Ovary (tissue), 7 donors: ENCODE measurements at regions not wholly inside any gene's neighbourhood (a gene's known extent, or its start where the extent isn't known, plus 50 kb on each side); places are given as distances from the start of the nearest gene placed in this dataset.

Experiments
- DNase-seq, 5 donors: peaks; one replicate each; pipeline ENCODE4 v3.0.0-alpha.2; 2019 to 2020
- H3K27ac ChIP-seq, 2 donors: fragments of 200-600 bp; one replicate each; pipeline versions ENCODE4 v1.5.1 to v1.8.0; 2019 to 2022
- H3K27me3 ChIP-seq: fragments of 200-600 bp; one replicate; pipeline ENCODE4 v1.8.0; 2022
- H3K36me3 ChIP-seq: fragments of 200-600 bp; sonication (generic); one replicate; pipeline ENCODE4 v1.5.1; 2019
- H3K4me1 ChIP-seq: one replicate; pipeline ENCODE4 v1.8.1; 2013; ENCODE audit warnings: mild to moderate bottlenecking, moderate library complexity; ENCODE audit not compliant: insufficient read depth
- H3K4me3 ChIP-seq: fragments of 200-600 bp; sonication (generic); one replicate; pipeline ENCODE4 v1.5.1; 2017
- H3K9me3 ChIP-seq, 2 donors: fragments of 200-600 bp in 1 of 2; sonication (generic) in 1 of 2; one replicate each; pipeline versions ENCODE4 v1.5.1 to v1.8.1; 2013 to 2019; ENCODE audit warnings: mild to moderate bottlenecking in 1 of 2, moderate library complexity in 1 of 2
- EP300 ChIP-seq: sonication (generic); formaldehyde crosslinking; IDR thresholded peaks from one replicate; pipeline ENCODE4 v1.6.1; 2017; ENCODE audit warnings: antibody characterized with exemption
- POLR2A ChIP-seq: fragments of 450-650 bp; IDR thresholded peaks from one replicate; pipeline ENCODE4 v1.6.1; 2017; ENCODE audit warnings: antibody characterized with exemption, mild to moderate bottlenecking, moderate library complexity
- WGBS, 3 donors: extraction: QIAGEN DNeasy Blood & Tissue Kit in 1 of 3; methylation state at CpG; one replicate each; pipeline versions ENCODE4 v1.1.5 to v1.1.7; 2013 to 2017; 5-methylcytosine and 5-hydroxymethylcytosine counted together
- intact Hi-C, 4 donors: fragments of 100-400 bp; cut with DNase I; formaldehyde crosslinking; loops; one replicate each; pipeline versions ENCODE4 v1.11.0 to v1.15.1; 2022 to 2023
- TF ChIP-seq, protein P1 (sequence below), 3 donors: fragments of 450-650 bp in 2 of 3; fragments of 200-600 bp in 1 of 3; IDR thresholded peaks; one replicate each; pipeline versions ENCODE4 v1.5.1 to v1.8.0; 2016 to 2022; ENCODE audit warnings: antibody characterized with exemption in 3 of 3, mild to moderate bottlenecking in 1 of 3
- donor health status: DM: no; HTN: no; CAD: no; lungs with moderate emphysema.
- donor health status: DM: no; HTN: no; CAD: no.
- donor health status: Bipolar disorder and iron deficiency.
- donor health status: DM: no; HTN: no; CAD: no.
- donor health status: DM: yes; HTN: yes; CAD: no.

DNA sequence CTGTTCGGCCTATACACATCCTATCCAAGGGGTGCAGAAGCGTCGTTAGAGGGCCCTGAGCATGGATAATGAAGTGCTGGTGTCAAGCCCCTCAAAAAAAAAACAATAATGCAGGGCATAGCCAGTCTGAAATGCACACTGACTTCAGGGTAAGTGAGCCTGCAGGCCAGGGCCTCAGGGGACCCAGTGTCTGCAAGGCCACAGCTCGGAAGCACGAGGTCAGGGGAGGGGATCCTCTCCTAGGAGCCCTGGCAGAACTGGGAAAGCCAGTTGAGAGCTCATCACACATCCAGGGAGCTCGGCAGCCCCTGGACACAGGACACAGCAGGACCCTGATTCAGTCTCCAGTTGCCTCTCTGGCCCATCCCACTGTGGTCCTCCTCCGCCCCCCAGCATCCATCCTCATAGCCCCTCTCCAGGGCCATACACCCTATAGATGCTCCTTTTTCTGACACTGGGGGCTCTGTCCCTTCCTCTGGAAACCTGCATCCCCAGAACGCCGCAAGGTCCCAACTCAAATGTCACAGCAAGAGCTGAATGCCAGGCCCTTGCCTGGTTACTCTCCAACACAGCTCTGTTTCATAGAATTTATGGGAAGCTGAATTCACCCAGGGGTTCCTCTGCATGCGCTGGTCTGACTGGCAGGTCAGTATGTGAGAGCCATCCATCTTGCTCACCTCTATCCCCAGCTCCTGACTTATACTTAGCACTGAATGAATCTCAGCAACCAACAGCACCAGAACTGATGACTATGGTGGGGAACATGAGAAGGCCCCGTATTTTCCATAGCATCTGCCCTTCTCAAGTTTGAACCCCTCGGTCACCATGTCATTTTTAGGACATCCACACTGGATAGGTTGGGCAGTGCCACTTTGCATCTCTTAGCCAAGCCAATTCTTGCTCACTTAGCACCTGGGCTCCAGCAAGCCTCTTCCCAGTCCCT is 717.0 kb upstream of the IGFBP3 start:
- Histone ChIP-seq H3K9me3 (no peaks in the 10 kb centered on the region), H3K27me3 (no peaks in the 10 kb centered on the region), H3K27ac (no peak overlapping the region), H3K4me1 (peaks cover 1% of the 10 kb centered on the region), H3K4me3 (no peak overlapping the region), H3K36me3 (no peaks in the 10 kb centered on the region)
- intact Hi-C loops, result no loop called here
- no peak for DNase-seq
- TF ChIP-seq, protein P1, sequence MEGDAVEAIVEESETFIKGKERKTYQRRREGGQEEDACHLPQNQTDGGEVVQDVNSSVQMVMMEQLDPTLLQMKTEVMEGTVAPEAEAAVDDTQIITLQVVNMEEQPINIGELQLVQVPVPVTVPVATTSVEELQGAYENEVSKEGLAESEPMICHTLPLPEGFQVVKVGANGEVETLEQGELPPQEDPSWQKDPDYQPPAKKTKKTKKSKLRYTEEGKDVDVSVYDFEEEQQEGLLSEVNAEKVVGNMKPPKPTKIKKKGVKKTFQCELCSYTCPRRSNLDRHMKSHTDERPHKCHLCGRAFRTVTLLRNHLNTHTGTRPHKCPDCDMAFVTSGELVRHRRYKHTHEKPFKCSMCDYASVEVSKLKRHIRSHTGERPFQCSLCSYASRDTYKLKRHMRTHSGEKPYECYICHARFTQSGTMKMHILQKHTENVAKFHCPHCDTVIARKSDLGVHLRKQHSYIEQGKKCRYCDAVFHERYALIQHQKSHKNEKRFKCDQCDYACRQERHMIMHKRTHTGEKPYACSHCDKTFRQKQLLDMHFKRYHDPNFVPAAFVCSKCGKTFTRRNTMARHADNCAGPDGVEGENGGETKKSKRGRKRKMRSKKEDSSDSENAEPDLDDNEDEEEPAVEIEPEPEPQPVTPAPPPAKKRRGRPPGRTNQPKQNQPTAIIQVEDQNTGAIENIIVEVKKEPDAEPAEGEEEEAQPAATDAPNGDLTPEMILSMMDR (IDR thresholded peaks at IDR 0.05), result no peak
- no peak for TF ChIP-seq POLR2A
- TF ChIP-seq EP300, result no peak
- WGBS, 3 donors, result 62 to 73% (median 67%) methylated on average over 12 of the region's 12 CpGs

DNA sequence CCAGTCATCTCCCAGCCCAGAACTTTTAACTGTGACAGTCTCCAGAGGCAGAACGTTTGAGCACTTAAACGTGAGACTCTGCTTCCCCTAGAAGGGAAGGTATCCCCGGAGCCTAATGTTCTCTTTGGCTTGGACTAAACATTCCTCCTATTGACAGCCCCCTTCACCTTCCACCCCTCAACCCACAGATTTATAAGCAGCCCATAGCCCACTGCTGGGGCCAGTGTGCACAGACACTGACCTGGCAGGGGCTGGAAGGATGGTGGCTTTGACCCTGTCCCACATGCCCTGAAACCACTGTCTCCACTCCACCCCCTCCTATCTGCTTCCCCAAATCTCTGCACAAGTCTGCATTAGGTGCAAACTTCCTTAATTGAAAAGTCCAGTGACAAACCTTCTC is 715.0 kb upstream of the IGFBP3 start:
- peaks cover 1% of the 10 kb centered on the region for H3K4me1 ChIP-seq
- no peak overlapping the region for H3K27ac ChIP-seq
- no peaks in the 10 kb centered on the region for H3K9me3 ChIP-seq
- H3K4me3 ChIP-seq, result no peak overlapping the region
- no peaks in the 10 kb centered on the region for H3K27me3 ChIP-seq
- WGBS, 3 donors, result 66 to 70% (median 68%) methylated on average over 3 of the region's 3 CpGs
- intact Hi-C loops, result no loop called here
- no peaks in the 10 kb centered on the region for H3K36me3 ChIP-seq
- TF ChIP-seq, protein P1 (IDR thresholded peaks at IDR 0.05), result no peak
- TF ChIP-seq EP300 (no peak), POLR2A (no peak)
- DNase-seq, result no peak

DNA sequence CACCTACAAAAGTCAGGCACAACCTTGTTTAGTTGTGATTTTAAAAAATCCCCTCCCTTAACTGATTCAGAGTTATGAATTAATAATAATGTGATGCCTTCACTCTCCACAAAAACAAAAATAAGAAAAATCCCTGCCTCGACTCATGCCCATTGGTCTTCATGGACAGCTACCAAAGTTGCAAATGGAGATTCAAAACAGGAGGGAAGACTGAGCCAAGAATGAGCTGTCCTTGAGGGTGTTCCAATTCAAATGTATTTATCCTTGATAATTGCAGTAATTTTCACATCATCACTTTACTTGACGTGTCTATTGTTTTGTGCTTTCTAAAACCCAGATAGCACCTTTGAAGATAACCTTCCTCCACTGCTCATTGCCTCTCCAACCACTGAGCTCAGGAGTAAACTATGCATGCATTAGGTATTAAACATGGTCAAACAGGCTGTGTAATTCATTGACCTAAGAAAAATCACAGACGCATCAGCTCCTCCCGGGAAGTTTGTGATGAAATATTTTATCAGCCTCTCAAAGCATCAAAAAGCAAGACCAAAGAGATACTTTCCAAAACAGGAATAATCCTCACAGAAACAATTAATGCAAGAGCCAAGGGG is 712.7 kb upstream of the IGFBP3 start:
- Histone ChIP-seq H3K27me3 (no peaks in the 10 kb centered on the region), H3K4me1 (peaks cover 1% of the 10 kb centered on the region), H3K27ac (no peak overlapping the region), H3K9me3 (no peaks in the 10 kb centered on the region), H3K4me3 (no peak overlapping the region), H3K36me3 (no peaks in the 10 kb centered on the region)
- intact Hi-C loops, result no loop called here
- DNase-seq, result no peak
- TF ChIP-seq, protein P1 (IDR thresholded peaks at IDR 0.05), result no peak
- TF ChIP-seq EP300, result no peak
- no peak for TF ChIP-seq POLR2A
- 13 to 18% (median 15%) methylated on average over 4 of the region's 4 CpGs for WGBS, 3 donors

DNA sequence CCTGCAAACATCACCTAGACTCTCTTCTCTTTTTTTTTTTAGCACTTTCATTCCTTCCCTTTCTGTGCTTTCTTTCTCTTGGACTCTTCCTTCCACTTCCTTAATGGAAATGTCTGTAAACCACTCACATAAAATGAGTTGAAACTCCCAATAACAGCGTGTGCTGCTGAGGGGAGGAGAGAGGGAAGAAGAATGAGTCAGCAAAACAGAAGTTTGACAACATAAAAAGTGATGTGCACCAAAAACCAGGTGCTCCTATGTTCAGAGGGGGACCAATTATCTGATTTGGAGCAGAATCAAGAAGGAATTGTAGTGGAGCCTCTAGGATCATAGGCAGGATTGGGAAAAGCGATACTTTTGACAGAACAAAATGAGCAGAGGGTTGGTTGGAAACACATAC is 712.1 kb upstream of the IGFBP3 start:
- DNase-seq, result no peak
- WGBS, 3 donors, result 62 to 78% (median 64%) methylated on average over 2 of the region's 2 CpGs
- H3K9me3 ChIP-seq, result no peaks in the 10 kb centered on the region
- H3K27me3 ChIP-seq, result no peaks in the 10 kb centered on the region
- no peak overlapping the region for H3K27ac ChIP-seq
- H3K4me3 ChIP-seq, result no peak overlapping the region
- H3K4me1 ChIP-seq, result peaks cover 1% of the 10 kb centered on the region
- no peak for TF ChIP-seq POLR2A
- H3K36me3 ChIP-seq, result no peaks in the 10 kb centered on the region
- intact Hi-C loops, result no loop called here

DNA sequence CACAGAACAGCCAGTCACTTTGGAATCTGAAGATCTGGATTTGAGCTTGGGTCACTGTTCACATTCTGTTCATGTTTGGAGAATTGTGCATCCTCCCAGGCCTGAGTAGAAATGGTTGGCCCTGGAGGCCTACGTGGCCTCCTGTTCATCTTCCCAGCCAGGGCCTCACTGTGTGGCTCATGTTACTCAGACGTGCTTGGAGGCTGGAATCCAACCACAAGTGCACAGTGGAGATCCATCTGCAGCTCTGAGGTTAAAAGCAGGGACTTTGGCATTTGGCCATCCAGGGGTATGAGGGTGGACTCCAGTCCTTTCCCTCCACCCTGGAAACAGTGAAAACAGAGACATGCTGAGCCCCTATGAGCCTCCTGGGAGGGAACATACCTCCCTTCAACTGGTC is 709.0 kb upstream of the IGFBP3 start:
- Histone ChIP-seq H3K27ac (no peak overlapping the region), H3K9me3 (no peaks in the 10 kb centered on the region), H3K4me3 (no peak overlapping the region), H3K27me3 (no peaks in the 10 kb centered on the region), H3K36me3 (no peaks in the 10 kb centered on the region), H3K4me1 (no peaks in the 10 kb centered on the region)
- DNase-seq, result no peak
- intact Hi-C loops, result no loop called here
- 65 to 74% (median 73%) methylated on average over 2 of the region's 2 CpGs for WGBS, 3 donors
- TF ChIP-seq, protein P1 (IDR thresholded peaks at IDR 0.05), result no peak
- TF ChIP-seq POLR2A, result no peak
- no peak for TF ChIP-seq EP300
